LNCaP clone FGC (cell line): ENCODE measurements at regions not wholly inside any gene's neighbourhood (a gene's known extent, or its start where the extent isn't known, plus 50 kb on each side); places are given as distances from the start of the nearest gene placed in this dataset.

ENCODE experiments used
- DNase-seq: peaks from one replicate; pipeline ENCODE4 v3.0.0-alpha.2; 2011; ENCODE audit warnings: low read depth
- H3K4me3 ChIP-seq: 2 replicates; pipeline ENCODE4 v1.5.1; 2011; ENCODE audit warnings: mild to moderate bottlenecking, low read depth, low read length, control low read depth
- CTCF ChIP-seq: IDR thresholded peaks from 2 replicates; pipeline ENCODE4 v1.5.1; 2012; ENCODE audit warnings: mild to moderate bottlenecking; ENCODE audit not compliant: control insufficient read depth, insufficient read depth; ENCODE audit errors: extremely low read depth

GRCh38 chr4:82045267-82045666, 328.5 kb downstream of the HNRNPD start:
- no peak for DNase-seq
- no peak for TF ChIP-seq CTCF
- no peak overlapping the region for H3K4me3 ChIP-seq

GRCh38 chr4:82044141-82044993, 329.4 kb downstream of the HNRNPD start:
- TF ChIP-seq CTCF: no peak
- no peak overlapping the region for H3K4me3 ChIP-seq
- no peak for DNase-seq

GRCh38 chr4:82043809-82044137, 330.0 kb downstream of the HNRNPD start:
- no peak for DNase-seq
- no peak for TF ChIP-seq CTCF
- no peak overlapping the region for H3K4me3 ChIP-seq

GRCh38 chr4:82043081-82043808, 330.5 kb downstream of the HNRNPD start:
- TF ChIP-seq CTCF: no peak
- H3K4me3 ChIP-seq: no peak overlapping the region
- DNase-seq: no peak

GRCh38 chr4:82042042-82042441, 331.7 kb downstream of the HNRNPD start:
- TF ChIP-seq CTCF: no peak
- no peak for DNase-seq
- no peak overlapping the region for H3K4me3 ChIP-seq

GRCh38 chr4:82038936-82039335, 334.9 kb downstream of the HNRNPD start:
- no peak overlapping the region for H3K4me3 ChIP-seq
- no peak for DNase-seq
- TF ChIP-seq CTCF: no peak
